Glomerular visceral epithelial cell (primary cell): ENCODE measurements at regions not wholly inside any gene's neighbourhood (a gene's known extent, or its start where the extent isn't known, plus 50 kb on each side); places are given as distances from the start of the nearest gene placed in this dataset.

Source experiments
- DNase-seq: peaks from one replicate; pipeline ENCODE4 v3.0.0-alpha.2; 2016; ENCODE audit errors: extremely low spot score

DNA sequence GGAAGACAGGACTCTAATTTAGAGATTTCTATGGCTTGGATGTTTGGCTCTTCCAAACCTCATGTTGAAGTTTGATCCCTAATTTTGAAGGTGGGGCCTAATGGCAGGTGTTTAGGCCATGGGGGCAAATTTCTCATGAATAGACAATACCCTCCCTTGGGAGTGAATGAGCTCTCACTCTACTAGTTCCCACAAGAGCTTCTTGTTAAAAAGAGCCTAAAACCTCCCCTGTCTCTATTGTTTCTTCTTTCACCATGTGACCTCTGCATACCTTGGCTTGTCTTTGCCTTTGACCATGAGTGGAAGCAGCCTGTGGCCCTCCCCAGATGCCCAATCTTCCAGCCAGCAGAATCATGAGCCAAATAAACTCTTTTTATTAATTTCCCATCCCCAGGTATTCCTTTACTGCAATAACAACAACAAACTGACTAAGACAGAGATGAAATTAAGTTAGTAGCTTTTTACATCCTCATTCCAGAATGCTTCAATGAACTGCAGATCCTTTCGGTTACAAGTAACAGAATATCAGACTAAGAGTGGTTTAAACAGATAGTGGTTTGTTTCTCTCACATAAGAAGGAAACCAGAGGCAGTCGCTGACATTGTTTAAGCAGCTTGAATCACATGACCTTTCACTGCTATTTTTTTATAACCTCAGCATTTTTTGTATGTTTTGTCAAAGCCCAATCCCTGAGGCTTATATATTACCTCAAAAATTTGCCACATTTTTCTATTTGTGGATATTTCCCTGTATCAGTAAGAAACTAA lies 1013.3 kb upstream of the SEMA6D start:
- no peak for DNase-seq

DNA sequence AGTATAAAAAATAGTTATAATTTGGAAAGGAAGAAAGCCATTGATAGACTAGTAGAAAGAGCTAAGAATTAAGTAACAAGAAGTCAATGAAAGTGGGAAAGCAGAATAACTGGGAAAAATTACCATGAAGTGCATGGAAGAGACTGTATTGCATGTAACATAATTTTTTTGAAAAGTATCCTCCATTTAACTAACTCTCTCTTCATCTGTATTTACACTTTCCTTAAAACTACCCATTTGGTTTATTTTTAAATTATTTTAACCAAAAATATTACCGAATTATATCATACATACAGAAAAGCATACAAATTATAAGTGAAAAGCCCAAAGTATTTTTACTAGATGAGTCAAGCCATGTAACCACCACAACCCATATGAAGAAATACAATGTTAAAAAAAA lies 1009.9 kb upstream of the SEMA6D start:
- DNase-seq = no peak

DNA sequence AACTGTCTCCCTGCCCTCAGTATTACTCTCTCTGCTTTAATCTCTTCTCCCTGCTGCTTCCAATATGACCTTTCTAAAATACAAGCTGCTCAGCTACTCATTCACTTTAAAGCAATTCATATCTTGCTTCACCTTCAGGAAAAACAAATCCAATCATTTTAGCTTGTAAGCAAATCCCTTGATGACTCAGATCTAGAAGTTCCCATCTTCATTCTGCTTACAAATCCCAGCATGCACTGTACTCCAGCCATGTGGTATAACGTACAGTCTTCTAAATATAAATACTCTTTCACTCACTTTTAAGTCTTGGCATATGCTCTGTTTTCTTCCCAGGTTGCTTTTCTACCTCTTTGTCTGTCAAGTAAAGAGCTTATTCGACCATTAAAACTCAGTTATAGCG lies 1009.1 kb upstream of the SEMA6D start:
- no peak for DNase-seq

DNA sequence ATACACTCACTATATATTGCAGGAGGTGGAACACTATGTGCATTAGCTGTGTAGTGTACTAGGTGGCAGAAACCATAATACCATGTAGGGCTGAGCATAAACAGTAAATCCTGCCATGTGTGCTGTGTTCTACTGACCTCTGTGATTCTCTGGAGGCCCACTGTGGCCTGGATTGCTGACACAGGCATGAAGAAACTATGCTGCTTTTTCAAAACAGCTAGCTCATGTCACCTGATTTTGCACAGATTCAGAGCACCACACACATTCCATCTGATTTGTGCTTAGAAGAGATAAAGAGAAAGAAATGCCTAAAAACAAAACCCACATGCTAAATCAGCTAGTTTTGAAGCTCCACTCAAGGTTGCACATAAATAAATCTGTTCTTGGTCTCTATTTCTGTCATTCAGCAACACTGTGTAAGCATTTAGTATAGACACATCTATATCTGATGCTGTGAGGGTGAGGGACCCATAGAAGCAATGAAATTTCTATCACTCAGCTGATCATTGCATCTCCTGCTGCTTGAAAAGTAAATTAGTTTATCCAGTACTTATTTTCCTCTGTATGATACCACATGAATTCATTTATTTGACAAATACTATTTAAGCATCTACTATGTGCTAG lies 1007.7 kb upstream of the SEMA6D start:
- no peak for DNase-seq

- DNase-seq = no peak
These were observed 1006.8 kb upstream of the SEMA6D start for GRCh38 chr15:46710401-46710960.

GRCh38 chr15:46713045-46713444 lies 1004.3 kb upstream of the SEMA6D start:
- DNase-seq = no peak

DNA sequence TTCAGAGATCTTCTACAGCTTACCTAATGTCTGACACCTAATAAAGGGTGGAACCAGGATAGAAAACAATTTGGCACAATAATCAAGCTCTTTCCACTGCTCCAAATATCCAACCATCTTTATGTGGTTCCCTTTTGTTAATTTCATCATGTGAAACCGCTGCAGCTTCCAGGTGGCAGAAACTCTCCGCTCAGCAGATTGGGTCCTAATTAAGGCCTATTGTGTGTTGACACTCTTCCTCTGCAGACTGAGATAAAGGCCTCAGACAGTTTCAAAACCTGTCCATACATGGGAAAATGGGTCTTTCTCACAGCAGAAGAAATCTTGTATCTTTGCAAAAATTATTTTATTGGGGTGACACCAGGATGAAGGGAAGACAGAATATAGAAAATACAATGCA lies 1002.4 kb upstream of the SEMA6D start:
- DNase-seq = no peak

GRCh38 chr15:46723308-46723707 lies 994.0 kb upstream of the SEMA6D start:
- no peak for DNase-seq

DNA sequence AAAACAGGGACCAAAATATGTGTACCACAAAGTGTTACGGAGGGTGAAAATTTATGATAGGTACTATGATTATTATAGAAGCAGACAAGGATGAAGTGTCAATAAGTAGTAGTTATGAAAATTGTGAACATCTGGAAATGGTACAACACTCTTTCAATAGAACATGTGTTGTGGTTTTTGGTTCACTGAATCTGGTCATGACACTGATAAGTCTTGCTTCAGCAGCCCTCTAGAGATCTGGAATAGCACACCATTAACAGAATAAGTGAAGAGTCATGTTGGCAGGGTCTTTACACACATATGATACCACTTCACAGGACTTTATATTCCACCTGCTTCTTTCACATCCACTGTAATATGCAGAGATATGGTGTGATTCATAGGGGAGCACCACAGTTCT lies 985.2 kb upstream of the SEMA6D start:
- DNase-seq = no peak

DNA sequence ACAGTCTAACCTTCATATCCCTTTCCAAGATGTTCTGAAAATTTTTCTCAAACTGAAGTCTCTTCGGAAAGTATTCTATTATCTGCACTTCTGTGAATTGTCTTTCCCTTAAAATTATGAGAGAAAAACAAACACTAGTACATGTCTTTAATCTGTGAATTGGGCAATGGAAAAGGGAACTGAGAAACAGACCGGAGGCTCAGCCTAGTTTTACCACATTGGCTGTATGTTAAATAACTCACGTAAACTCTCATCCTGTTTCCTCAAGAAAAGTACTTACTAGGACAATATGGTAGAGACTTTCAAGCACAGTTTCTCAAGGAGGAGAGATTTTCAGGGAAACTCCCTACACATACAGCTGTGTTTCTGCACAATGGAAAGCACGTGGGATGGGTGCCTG lies 982.2 kb upstream of the SEMA6D start:
- no peak for DNase-seq

GRCh38 chr15:46751303-46751702 lies 966.0 kb upstream of the SEMA6D start:
- no peak for DNase-seq

DNA sequence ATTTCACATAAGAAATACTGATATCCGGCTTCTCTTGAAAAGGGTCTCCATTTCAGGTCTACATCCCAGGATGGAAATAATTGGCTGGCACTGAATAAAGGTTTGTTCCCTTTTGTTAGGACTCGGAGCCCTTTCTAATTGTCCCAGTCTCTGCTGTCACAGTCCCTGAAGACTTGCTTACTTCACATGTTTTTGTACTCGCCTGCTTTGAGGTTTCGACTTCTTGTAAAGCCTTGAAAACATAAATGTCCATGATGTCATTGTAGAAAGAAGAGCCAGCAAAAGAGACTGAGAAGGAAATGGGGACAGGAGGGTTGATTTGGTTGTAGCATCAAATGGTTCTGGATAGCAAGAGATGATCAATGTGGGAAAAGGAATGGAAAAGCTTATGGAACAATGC lies 963.4 kb upstream of the SEMA6D start:
- DNase-seq = no peak

- no peak for DNase-seq
These were observed 954.2 kb upstream of the SEMA6D start for GRCh38 chr15:46763091-46763490.

DNA sequence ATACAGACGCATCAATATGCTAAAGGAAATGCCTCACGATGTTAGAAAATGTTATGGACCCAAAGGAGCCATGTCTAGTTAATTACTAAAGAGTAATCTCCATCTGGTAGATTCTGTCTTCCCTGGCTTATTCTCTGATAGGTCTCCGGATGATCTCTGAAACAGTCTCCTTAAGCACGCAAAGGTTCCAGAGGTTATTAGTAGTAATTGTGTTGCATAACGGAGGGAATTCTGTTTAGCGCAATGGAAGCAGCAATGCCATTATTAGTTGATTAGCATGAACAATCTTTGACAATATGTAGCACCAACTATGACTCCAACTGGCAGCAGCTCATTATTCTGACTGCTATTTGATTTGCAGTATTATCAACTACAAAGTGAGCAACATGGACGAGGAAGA lies 952.5 kb upstream of the SEMA6D start:
- DNase-seq = no peak

DNA sequence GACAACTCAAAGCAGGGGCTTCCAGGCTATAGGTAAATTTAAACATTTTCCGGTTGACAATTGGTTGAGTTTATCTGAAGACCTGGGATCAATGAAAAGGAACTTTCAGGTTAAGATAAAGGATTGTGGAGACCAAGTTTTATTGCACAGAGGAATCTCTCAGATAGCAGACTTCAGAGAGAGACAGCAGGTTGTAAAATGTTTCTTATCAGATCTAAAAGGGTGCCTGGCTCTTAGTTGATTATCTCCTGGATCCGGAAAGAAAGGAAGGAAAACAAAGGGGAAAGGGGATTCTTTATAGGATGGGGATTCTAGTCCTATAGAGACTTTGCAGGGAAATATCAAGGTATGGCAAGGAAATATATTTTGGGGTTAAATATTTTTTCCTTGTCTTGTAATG lies 951.3 kb upstream of the SEMA6D start:
- no peak for DNase-seq

GRCh38 chr15:46768287-46768686 lies 949.0 kb upstream of the SEMA6D start:
- DNase-seq = no peak

- no peak for DNase-seq
These were observed 944.3 kb upstream of the SEMA6D start for GRCh38 chr15:46773016-46773415.

- DNase-seq = no peak
These were observed 938.4 kb upstream of the SEMA6D start for GRCh38 chr15:46778876-46779275.

GRCh38 chr15:46786590-46787285 lies 930.6 kb upstream of the SEMA6D start:
- DNase-seq = no peak

- no peak for DNase-seq
These were observed 921.6 kb upstream of the SEMA6D start for GRCh38 chr15:46795685-46796084.

- no peak for DNase-seq
These were observed 908.5 kb upstream of the SEMA6D start for GRCh38 chr15:46808834-46809233.

GRCh38 chr15:46815240-46815639 lies 902.1 kb upstream of the SEMA6D start:
- DNase-seq = no peak

- DNase-seq = no peak
These were observed 901.5 kb upstream of the SEMA6D start for GRCh38 chr15:46815765-46816164.
